ENCODE measurements at regions not wholly inside any gene's neighbourhood (a gene's known extent, or its start where the extent isn't known, plus 50 kb on each side); places are given as distances from the start of the nearest gene placed in this dataset.

- TF ChIP-seq CTCF (IDR thresholded peaks at IDR 0.05; ENCODE audit: poor library complexity, severe bottlenecking) = no peak
- peaks cover 23% of the 10 kb centered on the region for H3K27me3 ChIP-seq (ENCODE audit: insufficient read depth, poor library complexity, severe bottlenecking)
- H3K9me3 ChIP-seq (ENCODE audit: severe bottlenecking) = peaks cover 3% of the 10 kb centered on the region
- no peak for ATAC-seq (ENCODE audit: low read depth)
- H3K27ac ChIP-seq (ENCODE audit: poor library complexity, severe bottlenecking) = no peak overlapping the region
- H3K36me3 ChIP-seq (ENCODE audit: low read depth) = no peaks in the 10 kb centered on the region
- no peaks in the 10 kb centered on the region for H3K4me1 ChIP-seq (ENCODE audit: insufficient read depth, poor library complexity, severe bottlenecking)
- H3K4me3 ChIP-seq (ENCODE audit: severe bottlenecking) = no peak overlapping the region
- DNase-seq (ENCODE audit: low spot score) = no peak
Observed at GRCh38 chr14:99342204-99342603, 70.2 kb upstream of the BCL11B start.

- Histone ChIP-seq H3K9me3 (ENCODE audit: severe bottlenecking) (peaks cover 3% of the 10 kb centered on the region), H3K36me3 (ENCODE audit: low read depth) (no peaks in the 10 kb centered on the region), H3K27me3 (ENCODE audit: insufficient read depth, poor library complexity, severe bottlenecking) (peaks cover 43% of the 10 kb centered on the region), H3K4me3 (ENCODE audit: severe bottlenecking) (no peak overlapping the region), H3K4me1 (ENCODE audit: insufficient read depth, poor library complexity, severe bottlenecking) (no peaks in the 10 kb centered on the region), H3K27ac (ENCODE audit: poor library complexity, severe bottlenecking) (no peak overlapping the region)
- DNase-seq (ENCODE audit: low spot score) = no peak
- TF ChIP-seq CTCF (IDR thresholded peaks at IDR 0.05; ENCODE audit: poor library complexity, severe bottlenecking) = no peak
- ATAC-seq (ENCODE audit: low read depth) = no peak
Observed at GRCh38 chr14:99339551-99339950, 67.6 kb upstream of the BCL11B start.

- ATAC-seq (ENCODE audit: low read depth) = no peak
- Histone ChIP-seq H3K27ac (ENCODE audit: poor library complexity, severe bottlenecking) (no peak overlapping the region), H3K4me3 (ENCODE audit: severe bottlenecking) (no peak overlapping the region), H3K4me1 (ENCODE audit: insufficient read depth, poor library complexity, severe bottlenecking) (no peaks in the 10 kb centered on the region), H3K36me3 (ENCODE audit: low read depth) (no peaks in the 10 kb centered on the region), H3K9me3 (ENCODE audit: severe bottlenecking) (peaks cover 3% of the 10 kb centered on the region), H3K27me3 (ENCODE audit: insufficient read depth, poor library complexity, severe bottlenecking) (peaks cover 56% of the 10 kb centered on the region)
- DNase-seq (ENCODE audit: low spot score) = no peak
- no peak for TF ChIP-seq CTCF (IDR thresholded peaks at IDR 0.05; ENCODE audit: poor library complexity, severe bottlenecking)
Observed at GRCh38 chr14:99338313-99338712, 66.3 kb upstream of the BCL11B start.

GRCh38 chr14:99333841-99334635 lies 62.0 kb upstream of the BCL11B start:
- no peak for TF ChIP-seq CTCF (IDR thresholded peaks at IDR 0.05; ENCODE audit: poor library complexity, severe bottlenecking)
- H3K27me3 ChIP-seq (ENCODE audit: insufficient read depth, poor library complexity, severe bottlenecking) = peaks cover 52% of the 10 kb centered on the region
- no peaks in the 10 kb centered on the region for H3K4me1 ChIP-seq (ENCODE audit: insufficient read depth, poor library complexity, severe bottlenecking)
- no peaks in the 10 kb centered on the region for H3K36me3 ChIP-seq (ENCODE audit: low read depth)
- H3K4me3 ChIP-seq (ENCODE audit: severe bottlenecking) = no peak overlapping the region
- no peaks in the 10 kb centered on the region for H3K9me3 ChIP-seq (ENCODE audit: severe bottlenecking)
- no peak overlapping the region for H3K27ac ChIP-seq (ENCODE audit: poor library complexity, severe bottlenecking)
- ATAC-seq (ENCODE audit: low read depth) (0 out of 3 replicates have a peak, but pooled peaks have one; percentile 21), DNase-seq (ENCODE audit: low spot score) (peak; percentile 56)

- TF ChIP-seq CTCF (IDR thresholded peaks at IDR 0.05; ENCODE audit: poor library complexity, severe bottlenecking) = no peak
- Histone ChIP-seq H3K27me3 (ENCODE audit: insufficient read depth, poor library complexity, severe bottlenecking) (peaks cover 44% of the 10 kb centered on the region), H3K27ac (ENCODE audit: poor library complexity, severe bottlenecking) (no peak overlapping the region), H3K9me3 (ENCODE audit: severe bottlenecking) (no peaks in the 10 kb centered on the region), H3K4me1 (ENCODE audit: insufficient read depth, poor library complexity, severe bottlenecking) (peaks cover under 1% of the 10 kb centered on the region), H3K36me3 (ENCODE audit: low read depth) (no peaks in the 10 kb centered on the region), H3K4me3 (ENCODE audit: severe bottlenecking) (no peak overlapping the region)
- DNase-seq (ENCODE audit: low spot score) (no peak), ATAC-seq (ENCODE audit: low read depth) (no peak)
Observed at GRCh38 chr14:99333214-99333613, 61.2 kb upstream of the BCL11B start.
